ENCODE measurements at regions not wholly inside any gene's neighbourhood (a gene's known extent, or its start where the extent isn't known, plus 50 kb on each side); places are given as distances from the start of the nearest gene placed in this dataset.

DNA sequence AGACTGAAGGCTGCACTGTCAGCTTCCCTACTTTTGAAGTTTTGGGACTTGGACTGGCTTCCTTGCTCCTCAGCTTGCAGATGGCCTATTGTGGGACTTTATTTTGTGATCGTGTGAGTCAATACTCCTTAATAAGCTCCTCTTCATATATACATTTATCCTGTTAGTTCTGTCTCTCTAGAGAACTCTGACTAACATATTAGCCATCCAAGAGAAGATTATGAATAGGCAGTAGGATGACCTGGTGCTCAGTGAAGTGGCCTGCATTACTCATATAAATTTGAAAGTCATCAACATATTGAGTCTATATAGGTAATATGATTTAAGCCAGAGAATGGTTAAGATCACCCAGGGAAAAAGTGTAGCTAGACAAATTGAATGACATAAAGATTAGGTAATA is 136.3 kb upstream of the UFM1 start:
- TF ChIP-seq, protein P1, sequence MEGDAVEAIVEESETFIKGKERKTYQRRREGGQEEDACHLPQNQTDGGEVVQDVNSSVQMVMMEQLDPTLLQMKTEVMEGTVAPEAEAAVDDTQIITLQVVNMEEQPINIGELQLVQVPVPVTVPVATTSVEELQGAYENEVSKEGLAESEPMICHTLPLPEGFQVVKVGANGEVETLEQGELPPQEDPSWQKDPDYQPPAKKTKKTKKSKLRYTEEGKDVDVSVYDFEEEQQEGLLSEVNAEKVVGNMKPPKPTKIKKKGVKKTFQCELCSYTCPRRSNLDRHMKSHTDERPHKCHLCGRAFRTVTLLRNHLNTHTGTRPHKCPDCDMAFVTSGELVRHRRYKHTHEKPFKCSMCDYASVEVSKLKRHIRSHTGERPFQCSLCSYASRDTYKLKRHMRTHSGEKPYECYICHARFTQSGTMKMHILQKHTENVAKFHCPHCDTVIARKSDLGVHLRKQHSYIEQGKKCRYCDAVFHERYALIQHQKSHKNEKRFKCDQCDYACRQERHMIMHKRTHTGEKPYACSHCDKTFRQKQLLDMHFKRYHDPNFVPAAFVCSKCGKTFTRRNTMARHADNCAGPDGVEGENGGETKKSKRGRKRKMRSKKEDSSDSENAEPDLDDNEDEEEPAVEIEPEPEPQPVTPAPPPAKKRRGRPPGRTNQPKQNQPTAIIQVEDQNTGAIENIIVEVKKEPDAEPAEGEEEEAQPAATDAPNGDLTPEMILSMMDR (conservative IDR thresholded peaks at IDR 0.05 in 1 of 2, IDR thresholded peaks at IDR 0.05 in 1 of 2; ENCODE audit: low read depth in 1 of 2, low read length in 2 of 2) = no peak
- TF ChIP-seq EZH2 (IDR thresholded peaks at IDR 0.05; ENCODE audit: low read length, missing control alignments) = no peak

Data from fibroblast of lung (primary cell).